Stomach (tissue), 8 donors: ENCODE measurements at regions not wholly inside any gene's neighbourhood (a gene's known extent, or its start where the extent isn't known, plus 50 kb on each side); places are given as distances from the start of the nearest gene placed in this dataset.
"Not testable (repeated sequence)": the region's sequence is repeated elsewhere in the genome, so short reads cannot be mapped to it uniquely, and the experiment has no call there.

ENCODE experiments used
- DNase-seq, 2 donors: peaks; one replicate each; pipeline versions ENCODE4 v3.0.0 to v3.0.0-alpha.2; 2013 to 2019
- H3K27ac ChIP-seq, 5 donors: fragments of 200-600 bp in 4 of 5; sonication (generic) in 4 of 5; one replicate each; pipeline ENCODE4 v1.5.1; 2013 to 2019; ENCODE audit warnings: mild to moderate bottlenecking in 1 of 5, moderate library complexity in 1 of 5
- H3K27me3 ChIP-seq, 3 donors: fragments of 200-600 bp; sonication (generic); one replicate each; pipeline ENCODE4 v1.5.1; 2017 to 2019; ENCODE audit warnings: mixed run types in 1 of 3
- H3K36me3 ChIP-seq, 4 donors: fragments of 200-600 bp; sonication (generic); 1 replicate in 3 of 4; 2 replicates in 1 of 4; pipeline ENCODE4 v1.5.1; 2016 to 2019
- H3K4me1 ChIP-seq, 4 donors: fragments of 200-600 bp; sonication (generic); one replicate each; pipeline ENCODE4 v1.5.1; 2016 to 2019
- H3K4me3 ChIP-seq, 4 donors: fragments of 200-600 bp; sonication (generic) in 3 of 4; one replicate each; pipeline ENCODE4 v1.5.1; 2016 to 2019; ENCODE audit warnings: mild to moderate bottlenecking in 1 of 4
- H3K9me3 ChIP-seq, 4 donors: fragments of 200-600 bp; sonication (generic); one replicate each; pipeline ENCODE4 v1.5.1; 2016 to 2019
- CTCF ChIP-seq, 7 experiments: fragments of 450-650 bp in 4 of 7; fragments of 200-600 bp in 3 of 7; sonication (generic) in 3 of 7; IDR thresholded peaks; one replicate each; pipeline ENCODE4 v1.5.1; 2016 to 2019; ENCODE audit warnings: antibody characterized with exemption in 7 of 7, control low read depth in 2 of 7, mild to moderate bottlenecking in 1 of 7
- EP300 ChIP-seq: sonication (generic); formaldehyde crosslinking; IDR thresholded peaks from one replicate; pipeline ENCODE4 v1.6.1; 2017; ENCODE audit warnings: antibody characterized with exemption
- POLR2A ChIP-seq, 4 donors: fragments of 450-650 bp; IDR thresholded peaks; one replicate each; pipeline ENCODE4 v1.6.1; 2016; ENCODE audit warnings: antibody characterized with exemption in 4 of 4, control low read depth in 2 of 4, mild to moderate bottlenecking in 1 of 4, moderate library complexity in 1 of 4
- POLR2AphosphoS5 ChIP-seq, 3 donors: sonication (generic); formaldehyde crosslinking; IDR thresholded peaks; one replicate each; pipeline ENCODE4 v1.6.1; 2016; ENCODE audit warnings: antibody characterized with exemption in 3 of 3
- WGBS, 5 donors: extraction: QIAGEN DNeasy Blood & Tissue Kit in 3 of 5; methylation state at CpG; one replicate each; pipeline versions ENCODE4 v1.1.5 to v1.1.7; 2013 to 2018; 5-methylcytosine and 5-hydroxymethylcytosine counted together
- intact Hi-C: fragments of 100-400 bp; cut with DNase I; formaldehyde crosslinking; loops from one replicate; pipeline ENCODE4 v1.15.1; 2023; ENCODE audit warnings: low total_unique reads
- donor health status: healthy with polysubstance abuse.
- donor health status: Bipolar disorder and iron deficiency.
- donor health status: healthy.

- Histone ChIP-seq H3K27me3 (no peaks in the 10 kb centered on the region), H3K27ac (no peak overlapping the region), H3K4me1 (no peaks in the 10 kb centered on the region), H3K36me3 (no peaks in the 10 kb centered on the region), H3K4me3 (no peak overlapping the region), H3K9me3 (peaks cover 0 to 15% (median 6%) of the 10 kb centered on the region in 4 donors)
- peak in 1 of 2 donors; percentile 12 for DNase-seq
- WGBS, 5 donors: 40 to 53% (median 47%) methylated on average over 2 of the region's 2 CpGs
- intact Hi-C loops: no loop called here
- peak in 5 of 7 experiments; percentile 37 to 63 (median 59) for TF ChIP-seq CTCF (IDR thresholded peaks at IDR 0.05)
- TF ChIP-seq EP300: no peak
Measured at GRCh38 chr4:84258905-84259830, 239.9 kb downstream of the NKX6-1 start.

GRCh38 chr4:84254537-84254936 lies 244.6 kb downstream of the NKX6-1 start:
- H3K27me3 ChIP-seq: no peaks in the 10 kb centered on the region
- no peak overlapping the region for H3K27ac ChIP-seq
- H3K9me3 ChIP-seq: no peaks in the 10 kb centered on the region
- WGBS, 5 donors: 88 to 98% (median 93%) methylated on average over 2 of the region's 2 CpGs
- no peaks in the 10 kb centered on the region for H3K4me1 ChIP-seq
- no peak overlapping the region for H3K4me3 ChIP-seq
- H3K36me3 ChIP-seq: no peaks in the 10 kb centered on the region
- intact Hi-C loops: no loop called here
- DNase-seq: no peak
- TF ChIP-seq POLR2AphosphoS5 (IDR thresholded peaks at IDR 0.05): no peak
- TF ChIP-seq EP300: no peak
- TF ChIP-seq POLR2A (IDR thresholded peaks at IDR 0.05): no peak
- no peak for TF ChIP-seq CTCF (IDR thresholded peaks at IDR 0.05)

- no peak for TF ChIP-seq POLR2AphosphoS5 (IDR thresholded peaks at IDR 0.05)
- no peak for TF ChIP-seq CTCF (IDR thresholded peaks at IDR 0.05)
- TF ChIP-seq POLR2A (IDR thresholded peaks at IDR 0.05): no peak
- TF ChIP-seq EP300: no peak
- WGBS, 5 donors: 61 to 71% (median 66%) methylated on average over 2 of the region's 2 CpGs
- H3K9me3 ChIP-seq: no peaks in the 10 kb centered on the region
- no peak for DNase-seq
- no peak overlapping the region for H3K27ac ChIP-seq
- H3K36me3 ChIP-seq: no peaks in the 10 kb centered on the region
- H3K4me1 ChIP-seq: no peaks in the 10 kb centered on the region
- H3K27me3 ChIP-seq: no peaks in the 10 kb centered on the region
- intact Hi-C loops: no loop called here
- no peak overlapping the region for H3K4me3 ChIP-seq
Measured at GRCh38 chr4:84249521-84249920, 249.6 kb downstream of the NKX6-1 start.

- H3K27ac ChIP-seq, H3K27me3 ChIP-seq, H3K36me3 ChIP-seq, intact Hi-C loops, DNase-seq, H3K9me3 ChIP-seq, H3K4me1 ChIP-seq, H3K4me3 ChIP-seq: not testable (repeated sequence)
- 90 to 94% (median 92%) methylated on average over 14 of the region's 14 CpGs for WGBS, 5 donors
Measured at GRCh38 chr4:84245042-84245441, 254.1 kb downstream of the NKX6-1 start.

GRCh38 chr4:84244346-84244801 lies 254.7 kb downstream of the NKX6-1 start:
- H3K9me3 ChIP-seq, H3K27ac ChIP-seq, H3K36me3 ChIP-seq, intact Hi-C loops, H3K4me1 ChIP-seq, H3K27me3 ChIP-seq, H3K4me3 ChIP-seq, DNase-seq: not testable (repeated sequence)
- WGBS, 5 donors: 92 to 96% (median 94%) methylated on average over 13 to 19 of the region's 19 CpGs
